C4-2B (cell line): ENCODE measurements at regions not wholly inside any gene's neighbourhood (a gene's known extent, or its start where the extent isn't known, plus 50 kb on each side); places are given as distances from the start of the nearest gene placed in this dataset.

Experiments
- CTCF ChIP-seq: fragments of 450-650 bp; conservative IDR thresholded peaks from 2 replicates; pipeline ENCODE4 v1.5.1; 2017; ENCODE audit warnings: mild to moderate bottlenecking
- ZFX ChIP-seq: fragments of 450-650 bp; IDR thresholded peaks from 2 replicates; pipeline ENCODE4 v1.6.1; 2017

GRCh38 chr3:17980863-17981262, 238.4 kb upstream of the TBC1D5 start:
- TF ChIP-seq CTCF: no peak
- no peak for TF ChIP-seq ZFX
